HEK293T (cell line): ENCODE measurements at regions not wholly inside any gene's neighbourhood (a gene's known extent, or its start where the extent isn't known, plus 50 kb on each side); places are given as distances from the start of the nearest gene placed in this dataset.

Source experiments
- CTBP1 ChIP-seq: fragments of 450-650 bp; IDR thresholded peaks from 2 replicates; pipeline ENCODE4 v1.6.1; 2016; ENCODE audit warnings: borderline replicate concordance
- FOXA1 ChIP-seq: fragments of 450-650 bp; IDR thresholded peaks from 2 replicates; pipeline ENCODE4 v1.6.1; 2016; ENCODE audit warnings: mild to moderate bottlenecking
- FOXM1 ChIP-seq: fragments of 450-650 bp; IDR thresholded peaks from 2 replicates; pipeline ENCODE4 v1.6.1; 2017; ENCODE audit warnings: mild to moderate bottlenecking, borderline replicate concordance
- HDGF ChIP-seq: fragments of 450-650 bp; IDR thresholded peaks from 2 replicates; pipeline ENCODE4 v1.6.1; 2017; ENCODE audit warnings: antibody characterized with exemption, borderline replicate concordance
- PKNOX1 ChIP-seq: fragments of 450-650 bp; IDR thresholded peaks from 2 replicates; pipeline ENCODE4 v1.6.1; 2016
- SP1 ChIP-seq: fragments of 450-650 bp; IDR thresholded peaks from 2 replicates; pipeline ENCODE4 v1.6.1; 2017
- SUZ12 ChIP-seq: fragments of 450-650 bp; IDR thresholded peaks from 2 replicates; pipeline ENCODE4 v1.6.1; 2016; ENCODE audit warnings: mild to moderate bottlenecking

GRCh38 chr11:100459811-100460210 lies 227.3 kb upstream of the ARHGAP42 start:
- TF ChIP-seq SUZ12 = no peak
- no peak for TF ChIP-seq CTBP1
- no peak for TF ChIP-seq HDGF
- no peak for TF ChIP-seq PKNOX1
- TF ChIP-seq SP1 = no peak
- no peak for TF ChIP-seq FOXM1
- no peak for TF ChIP-seq FOXA1
